ENCODE measurements at regions not wholly inside any gene's neighbourhood (a gene's known extent, or its start where the extent isn't known, plus 50 kb on each side); places are given as distances from the start of the nearest gene placed in this dataset.

GRCh38 chr18:56358608-56359280 lies 279.6 kb downstream of the TXNL1 start:
- Histone ChIP-seq H3K4me3 (ENCODE audit: low read length) (no peak overlapping the region), H4K20me1 (ENCODE audit: control insufficient read depth, insufficient read depth, low read depth, low read length) (no peaks in the 10 kb centered on the region), H3K9me2 (replicated peaks; ENCODE audit: control insufficient read depth, low read length) (no peaks in the 10 kb centered on the region), H3K9me3 (ENCODE audit: control insufficient read depth, insufficient read depth, low read length) (no peaks in the 10 kb centered on the region), H3K36me3 (ENCODE audit: control insufficient read depth, low read length) (no peaks in the 10 kb centered on the region), H3K79me2 (ENCODE audit: control insufficient read depth, low read length) (no peaks in the 10 kb centered on the region), H3K4me2 (ENCODE audit: low read length) (no peak overlapping the region), H3K4me1 (ENCODE audit: control insufficient read depth, low read length) (no peaks in the 10 kb centered on the region), H3K27ac (ENCODE audit: low read depth, low read length) (no peak overlapping the region), H3F3A (ENCODE audit: control insufficient read depth, insufficient read depth) (no peaks in the 10 kb centered on the region), H3K27me3 (ENCODE audit: control insufficient read depth, low read length) (no peaks in the 10 kb centered on the region)
- no peak for TF ChIP-seq EZH2phosphoT487 (IDR thresholded peaks at IDR 0.05; ENCODE audit: borderline replicate concordance, low read length)
- no peak for TF ChIP-seq CTCF (IDR thresholded peaks at IDR 0.05; ENCODE audit: low read depth, low read length, poor library complexity, severe bottlenecking)

- no peaks in the 10 kb centered on the region for H3K9me3 ChIP-seq (ENCODE audit: control insufficient read depth, insufficient read depth, low read length)
- TF ChIP-seq EZH2phosphoT487 (IDR thresholded peaks at IDR 0.05; ENCODE audit: borderline replicate concordance, low read length) (no peak), CTCF (IDR thresholded peaks at IDR 0.05; ENCODE audit: low read depth, low read length, poor library complexity, severe bottlenecking) (no peak)
- H3K36me3 ChIP-seq (ENCODE audit: control insufficient read depth, low read length): no peaks in the 10 kb centered on the region
- no peaks in the 10 kb centered on the region for H3K4me1 ChIP-seq (ENCODE audit: control insufficient read depth, low read length)
- no peaks in the 10 kb centered on the region for H3K79me2 ChIP-seq (ENCODE audit: control insufficient read depth, low read length)
- H3K9me2 ChIP-seq (replicated peaks; ENCODE audit: control insufficient read depth, low read length): no peaks in the 10 kb centered on the region
- no peak overlapping the region for H3K4me3 ChIP-seq (ENCODE audit: low read length)
- H3F3A ChIP-seq (ENCODE audit: control insufficient read depth, insufficient read depth): no peaks in the 10 kb centered on the region
- H3K4me2 ChIP-seq (ENCODE audit: low read length): no peak overlapping the region
- no peak overlapping the region for H3K27ac ChIP-seq (ENCODE audit: low read depth, low read length)
- no peaks in the 10 kb centered on the region for H3K27me3 ChIP-seq (ENCODE audit: control insufficient read depth, low read length)
- no peaks in the 10 kb centered on the region for H4K20me1 ChIP-seq (ENCODE audit: control insufficient read depth, insufficient read depth, low read depth, low read length)
Observed at GRCh38 chr18:56353663-56354260, 284.6 kb downstream of the TXNL1 start.

GRCh38 chr18:56351911-56352500 lies 286.4 kb downstream of the TXNL1 start:
- Histone ChIP-seq H3K9me3 (ENCODE audit: control insufficient read depth, insufficient read depth, low read length) (no peaks in the 10 kb centered on the region), H4K20me1 (ENCODE audit: control insufficient read depth, insufficient read depth, low read depth, low read length) (no peaks in the 10 kb centered on the region), H3K27ac (ENCODE audit: low read depth, low read length) (no peak overlapping the region), H3K4me1 (ENCODE audit: control insufficient read depth, low read length) (no peaks in the 10 kb centered on the region), H3K27me3 (ENCODE audit: control insufficient read depth, low read length) (no peaks in the 10 kb centered on the region), H3K4me2 (ENCODE audit: low read length) (no peak overlapping the region), H3F3A (ENCODE audit: control insufficient read depth, insufficient read depth) (no peaks in the 10 kb centered on the region), H3K9me2 (replicated peaks; ENCODE audit: control insufficient read depth, low read length) (no peaks in the 10 kb centered on the region), H3K36me3 (ENCODE audit: control insufficient read depth, low read length) (no peaks in the 10 kb centered on the region), H3K79me2 (ENCODE audit: control insufficient read depth, low read length) (no peaks in the 10 kb centered on the region), H3K4me3 (ENCODE audit: low read length) (no peak overlapping the region)
- TF ChIP-seq CTCF (IDR thresholded peaks at IDR 0.05; ENCODE audit: low read depth, low read length, poor library complexity, severe bottlenecking) (no peak), EZH2phosphoT487 (IDR thresholded peaks at IDR 0.05; ENCODE audit: borderline replicate concordance, low read length) (no peak)
